Neural crest cell (in vitro differentiated cells): ENCODE measurements at regions not wholly inside any gene's neighbourhood (a gene's known extent, or its start where the extent isn't known, plus 50 kb on each side); places are given as distances from the start of the nearest gene placed in this dataset.

Source experiments
- DNase-seq: peaks from one replicate; pipeline ENCODE4 v3.0.0; 2021; ENCODE audit warnings: low read depth, mixed read lengths, low spot score
- H3K27ac Mint-ChIP-seq: one replicate; pipeline ENCODE4 v1.8.0; 2021; ENCODE audit warnings: mild to moderate bottlenecking, mixed read lengths; ENCODE audit not compliant: unreplicated experiment
- H3K27me3 Mint-ChIP-seq: 2 replicates; pipeline ENCODE4 v1.8.0; 2021; ENCODE audit warnings: low read depth, mild to moderate bottlenecking, mixed read lengths
- H3K36me3 Mint-ChIP-seq: 2 replicates; pipeline ENCODE4 v1.8.0; 2021; ENCODE audit warnings: low read depth, mild to moderate bottlenecking, mixed read lengths
- H3K4me1 Mint-ChIP-seq: 2 replicates; pipeline ENCODE4 v1.8.0; 2021; ENCODE audit warnings: mixed read lengths
- H3K4me3 Mint-ChIP-seq: one replicate; pipeline ENCODE4 v1.8.0; 2021; ENCODE audit warnings: mild to moderate bottlenecking, mixed read lengths
- H3K9me3 Mint-ChIP-seq: 2 replicates; pipeline ENCODE4 v1.8.0; 2021; ENCODE audit warnings: mixed read lengths
- TF ChIP-seq, protein P1 (sequence below): fragments of 200-600 bp; sonication (generic); conservative IDR thresholded peaks from 2 replicates; pipeline ENCODE4 v1.5.0; 2021; ENCODE audit warnings: antibody characterized with exemption, mild to moderate bottlenecking

DNA sequence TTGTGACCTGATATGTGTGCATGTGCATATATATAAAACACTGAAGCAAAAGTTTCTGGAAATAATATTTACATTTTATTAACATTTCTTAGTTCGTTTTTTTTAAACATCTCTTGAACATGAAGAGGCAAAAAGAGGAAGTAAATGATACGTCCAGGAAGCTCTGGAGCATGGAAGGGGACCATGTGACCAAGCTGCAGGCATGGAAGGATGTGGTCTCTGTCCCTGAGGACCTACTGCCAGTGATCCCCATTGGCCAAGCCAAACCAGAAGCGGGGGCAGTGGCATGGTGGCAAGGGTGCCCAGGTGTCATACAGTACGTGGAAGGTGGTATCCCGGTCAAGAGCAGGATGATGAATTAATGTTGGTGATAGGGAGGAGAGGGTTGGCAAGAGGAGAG is 268.3 kb upstream of the PROX1 start:
- Mint-ChIP-seq H3K4me3 (no peak overlapping the region), H3K36me3 (peaks cover 2% of the 10 kb centered on the region), H3K27me3 (no peaks in the 10 kb centered on the region), H3K9me3 (peaks cover 11% of the 10 kb centered on the region), H3K27ac (peak overlapping the region; percentile 59), H3K4me1 (peaks cover 14% of the 10 kb centered on the region)
- TF ChIP-seq, protein P1, sequence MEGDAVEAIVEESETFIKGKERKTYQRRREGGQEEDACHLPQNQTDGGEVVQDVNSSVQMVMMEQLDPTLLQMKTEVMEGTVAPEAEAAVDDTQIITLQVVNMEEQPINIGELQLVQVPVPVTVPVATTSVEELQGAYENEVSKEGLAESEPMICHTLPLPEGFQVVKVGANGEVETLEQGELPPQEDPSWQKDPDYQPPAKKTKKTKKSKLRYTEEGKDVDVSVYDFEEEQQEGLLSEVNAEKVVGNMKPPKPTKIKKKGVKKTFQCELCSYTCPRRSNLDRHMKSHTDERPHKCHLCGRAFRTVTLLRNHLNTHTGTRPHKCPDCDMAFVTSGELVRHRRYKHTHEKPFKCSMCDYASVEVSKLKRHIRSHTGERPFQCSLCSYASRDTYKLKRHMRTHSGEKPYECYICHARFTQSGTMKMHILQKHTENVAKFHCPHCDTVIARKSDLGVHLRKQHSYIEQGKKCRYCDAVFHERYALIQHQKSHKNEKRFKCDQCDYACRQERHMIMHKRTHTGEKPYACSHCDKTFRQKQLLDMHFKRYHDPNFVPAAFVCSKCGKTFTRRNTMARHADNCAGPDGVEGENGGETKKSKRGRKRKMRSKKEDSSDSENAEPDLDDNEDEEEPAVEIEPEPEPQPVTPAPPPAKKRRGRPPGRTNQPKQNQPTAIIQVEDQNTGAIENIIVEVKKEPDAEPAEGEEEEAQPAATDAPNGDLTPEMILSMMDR: no peak
- DNase-seq: no peak

DNA sequence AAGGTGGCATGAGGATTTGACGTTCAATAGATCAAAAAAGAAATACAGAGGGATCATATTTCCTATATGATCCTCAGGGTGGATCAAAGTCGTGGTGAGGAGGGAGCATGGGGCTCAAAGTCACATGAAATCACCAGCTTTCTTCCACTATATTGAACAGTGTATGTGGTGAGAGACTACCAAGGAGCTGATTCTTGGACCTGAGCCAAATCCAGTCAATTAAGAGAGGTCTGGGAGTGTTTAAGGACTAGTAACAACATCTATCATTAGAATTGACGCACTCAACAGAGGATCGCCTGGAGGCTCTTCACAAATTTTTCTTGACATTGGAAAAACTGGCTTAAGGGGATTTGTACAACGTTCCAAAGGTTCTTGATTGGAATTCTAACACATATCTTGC is 267.7 kb upstream of the PROX1 start:
- peaks cover 14% of the 10 kb centered on the region for H3K4me1 Mint-ChIP-seq
- peaks cover 11% of the 10 kb centered on the region for H3K9me3 Mint-ChIP-seq
- H3K27ac Mint-ChIP-seq: no peak overlapping the region
- no peaks in the 10 kb centered on the region for H3K27me3 Mint-ChIP-seq
- H3K36me3 Mint-ChIP-seq: peaks cover 2% of the 10 kb centered on the region
- DNase-seq: no peak
- H3K4me3 Mint-ChIP-seq: no peak overlapping the region
- TF ChIP-seq, protein P1: no peak

DNA sequence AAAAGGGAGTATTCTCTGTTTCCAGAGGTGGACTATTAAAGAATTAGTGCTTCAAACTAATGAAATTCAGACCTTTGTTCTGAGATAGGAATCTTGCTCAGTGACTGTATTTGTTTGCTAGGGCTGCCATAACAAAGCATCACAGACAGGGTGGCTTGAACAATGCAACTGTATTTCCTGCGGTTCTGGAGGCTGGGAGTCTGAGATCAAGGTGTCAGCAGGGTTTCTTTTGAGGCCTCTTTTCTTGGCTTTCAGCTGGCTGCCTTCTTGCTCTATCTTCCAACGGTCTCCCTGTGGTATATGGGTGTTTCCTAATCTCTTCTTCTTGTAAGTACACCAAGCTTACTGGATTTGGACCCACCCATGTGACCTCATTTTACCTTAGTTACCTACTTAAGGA is 264.6 kb upstream of the PROX1 start:
- no peak for DNase-seq
- TF ChIP-seq, protein P1: no peak
- H3K9me3 Mint-ChIP-seq: peaks cover 8% of the 10 kb centered on the region
- H3K4me3 Mint-ChIP-seq: no peak overlapping the region
- H3K27ac Mint-ChIP-seq: no peak overlapping the region
- peaks cover 36% of the 10 kb centered on the region for H3K4me1 Mint-ChIP-seq
- H3K36me3 Mint-ChIP-seq: peaks cover 2% of the 10 kb centered on the region
- H3K27me3 Mint-ChIP-seq: no peaks in the 10 kb centered on the region

DNA sequence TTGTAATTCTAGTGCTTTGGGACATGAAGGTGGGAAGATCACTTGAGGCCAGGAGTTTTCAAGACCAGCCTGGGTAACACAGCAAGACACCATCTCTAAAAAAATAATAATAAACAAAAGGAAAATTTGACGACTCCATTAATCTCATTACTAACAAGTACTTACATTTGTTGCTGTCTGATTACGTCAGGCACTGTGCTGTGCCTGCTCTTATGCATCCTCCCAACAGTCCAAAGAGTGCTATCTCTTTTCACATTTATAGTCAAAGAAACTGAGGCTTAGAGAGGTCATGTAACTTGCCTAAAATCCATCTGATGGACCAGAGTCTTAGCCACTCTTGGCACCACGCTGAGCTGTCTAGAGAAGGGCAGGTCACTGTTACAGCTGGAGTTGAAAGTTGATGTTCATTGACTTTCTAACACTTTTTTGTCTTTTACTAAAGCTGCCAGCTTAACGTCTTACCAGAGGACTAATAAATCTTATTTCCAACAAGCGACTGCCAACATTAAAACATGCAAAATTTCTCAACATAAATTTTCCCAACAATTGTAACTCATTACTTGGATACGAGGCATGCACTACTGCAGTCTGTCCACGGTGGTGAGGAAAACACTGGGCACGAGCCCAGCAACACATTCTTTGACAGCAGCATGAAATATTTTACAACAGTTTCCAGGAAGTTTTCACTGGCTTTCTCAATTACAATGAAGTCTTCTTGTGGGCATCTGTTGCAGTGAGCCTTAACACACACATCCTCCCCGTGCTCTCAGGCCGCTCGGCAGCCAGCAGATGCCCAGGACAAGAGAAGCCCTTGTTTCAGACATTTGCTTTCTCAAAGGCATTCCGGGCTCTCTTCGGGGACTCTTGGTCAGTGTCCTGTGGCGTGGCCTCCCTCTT is 262.9 kb upstream of the PROX1 start:
- Mint-ChIP-seq H3K27ac (peak overlapping the region; percentile 99), H3K4me3 (peak overlapping the region; percentile 72)

DNA sequence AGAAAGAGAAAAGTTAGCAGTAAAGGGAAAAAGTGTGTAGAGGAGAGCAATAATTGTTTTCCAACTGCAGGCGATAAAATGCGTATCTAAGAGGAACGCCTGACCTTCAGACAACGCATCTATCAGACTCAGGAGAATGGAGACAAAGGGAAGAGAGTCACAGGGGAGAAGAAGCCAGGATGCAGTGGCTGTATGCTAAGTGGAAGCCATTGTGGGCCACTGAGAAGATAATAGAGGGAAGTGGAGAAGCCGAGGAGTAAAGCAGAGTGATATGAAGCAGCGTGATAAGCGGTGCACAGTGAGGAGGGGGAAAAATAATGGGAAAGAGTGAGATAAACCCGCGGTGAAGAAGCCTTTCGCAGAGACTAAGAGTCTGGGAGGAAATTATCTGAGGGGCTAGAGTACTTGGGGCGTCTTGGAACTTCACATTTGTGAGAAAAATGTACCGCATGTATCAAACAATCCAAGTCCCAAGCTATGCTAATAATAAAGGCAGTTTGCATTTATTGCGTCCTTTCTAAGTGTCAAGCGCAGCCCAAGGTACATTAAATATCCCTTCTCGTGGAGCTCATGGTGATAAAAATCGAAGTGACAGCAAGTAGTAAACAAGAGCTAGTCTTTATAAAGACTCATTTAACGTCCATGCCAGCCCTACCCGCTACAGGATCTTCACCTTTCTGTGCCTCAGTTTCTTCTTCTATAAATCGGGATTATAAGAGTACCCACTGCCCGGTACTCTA is 259.8 kb upstream of the PROX1 start:
- Mint-ChIP-seq H3K27ac (no peak overlapping the region), H3K4me3 (no peak overlapping the region), H3K4me1 (peaks cover 37% of the 10 kb centered on the region), H3K36me3 (no peaks in the 10 kb centered on the region), H3K27me3 (no peaks in the 10 kb centered on the region), H3K9me3 (peaks cover 13% of the 10 kb centered on the region)
- TF ChIP-seq, protein P1: no peak
- DNase-seq: no peak

More for the DNA sequence above, 262.9 kb upstream of the PROX1 start:
- Mint-ChIP-seq H3K27me3 (no peaks in the 10 kb centered on the region), H3K9me3 (peaks cover 9% of the 10 kb centered on the region), H3K4me1 (peaks cover 37% of the 10 kb centered on the region), H3K36me3 (peaks cover 2% of the 10 kb centered on the region)
- peak; percentile 29 for DNase-seq
- TF ChIP-seq, protein P1: no peak
